ENCODE measurements at regions not wholly inside any gene's neighbourhood (a gene's known extent, or its start where the extent isn't known, plus 50 kb on each side); places are given as distances from the start of the nearest gene placed in this dataset.
"Not testable (repeated sequence)": the region's sequence is repeated elsewhere in the genome, so short reads cannot be mapped to it uniquely, and the experiment has no call there.

DNA sequence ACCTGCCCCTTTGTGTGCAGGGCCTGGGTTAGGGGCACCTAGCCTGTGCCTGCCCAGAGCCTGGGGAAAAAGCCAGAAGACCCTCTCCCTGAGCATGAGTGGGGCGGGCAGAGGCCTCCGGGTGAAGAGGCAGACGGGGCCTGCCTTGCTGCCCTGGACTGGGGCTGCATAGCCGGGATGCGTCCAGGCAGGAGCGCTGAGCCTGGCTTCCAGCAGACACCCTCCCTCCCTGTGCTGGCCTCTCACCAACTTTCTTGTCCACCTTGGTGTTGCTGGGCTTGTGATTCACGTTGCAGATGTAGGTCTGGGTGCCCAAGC lies 216.1 kb downstream of the TMEM121 start:
- H3K4me1 ChIP-seq: no peaks in the 10 kb centered on the region
- no peak for TF ChIP-seq CTCF (IDR thresholded peaks at IDR 0.05)
- no peak for TF ChIP-seq POLR2A (IDR thresholded peaks at IDR 0.05)
- no peak overlapping the region for H3K4me3 ChIP-seq
- ATAC-seq (no peak), DNase-seq (no peak)
- H3K27ac ChIP-seq: no peak overlapping the region
- no peaks in the 10 kb centered on the region for H3K36me3 ChIP-seq
- H3K9me3 ChIP-seq: no peaks in the 10 kb centered on the region
- H3K27me3 ChIP-seq: no peaks in the 10 kb centered on the region
- WGBS, 4 donors: 40 to 82% (median 78%) methylated on average over 1 to 7 of the region's 7 CpGs
- intact Hi-C loops (cut with DNase I): no loop called here

- H3K27me3 ChIP-seq; H3K4me1 ChIP-seq; intact Hi-C loops (cut with DNase I); H3K4me3 ChIP-seq; H3K36me3 ChIP-seq; DNase-seq; H3K9me3 ChIP-seq; H3K27ac ChIP-seq: not testable (repeated sequence)
- 74 to 88% (median 83%) methylated on average over 15 to 24 of the region's 33 CpGs for WGBS, 4 donors
- ATAC-seq: peak in 1 of 4 donors; percentile 49
Measured at GRCh38 chr14:105742904-105743701, 216.7 kb downstream of the TMEM121 start.

DNA sequence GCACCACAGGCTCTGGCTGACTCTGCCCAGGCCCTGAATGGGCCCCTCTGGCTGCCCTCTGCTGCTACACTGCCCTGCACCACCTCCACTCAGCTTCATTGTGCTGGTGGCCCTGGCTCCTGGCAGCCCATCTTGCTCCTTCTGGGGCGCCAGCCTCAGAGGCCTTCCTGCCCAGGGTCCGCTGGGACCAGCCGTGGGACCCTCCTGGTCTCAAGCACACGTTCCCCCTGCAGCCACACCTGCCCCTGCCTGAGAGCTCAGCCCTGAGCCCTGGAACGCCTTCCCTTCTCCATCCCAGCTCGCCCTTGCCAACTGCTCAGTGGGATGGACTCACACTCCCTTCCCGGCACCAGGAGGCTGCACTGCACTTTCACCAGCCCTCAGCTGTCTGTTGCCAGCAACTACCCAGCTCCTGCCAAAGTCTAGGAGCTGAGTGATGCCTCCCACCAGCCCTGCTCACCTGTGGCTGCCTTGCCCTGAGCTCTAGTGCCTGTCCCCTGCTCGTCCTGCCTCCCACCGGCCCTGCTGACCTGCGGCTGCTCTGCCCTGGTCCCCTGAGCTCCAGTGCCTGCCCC lies 217.9 kb downstream of the TMEM121 start:
- intact Hi-C loops (cut with DNase I); H3K36me3 ChIP-seq; H3K27ac ChIP-seq; DNase-seq; H3K4me3 ChIP-seq; H3K27me3 ChIP-seq; H3K9me3 ChIP-seq; H3K4me1 ChIP-seq; ATAC-seq: not testable (repeated sequence)
- WGBS, 4 donors: 24 to 70% (median 53%) methylated on average over 3 to 10 of the region's 10 CpGs

GRCh38 chr14:105745433-105746123 lies 219.2 kb downstream of the TMEM121 start:
- H3K27me3 ChIP-seq: no peaks in the 10 kb centered on the region
- TF ChIP-seq CTCF (IDR thresholded peaks at IDR 0.05) (no peak), POLR2A (IDR thresholded peaks at IDR 0.05) (no peak)
- H3K27ac ChIP-seq: no peak overlapping the region
- WGBS, 4 donors: 56 to 63% (median 60%) methylated on average over 6 of the region's 6 CpGs
- H3K4me3 ChIP-seq: no peak overlapping the region
- no peaks in the 10 kb centered on the region for H3K36me3 ChIP-seq
- no peak for ATAC-seq
- DNase-seq: no peak
- no peaks in the 10 kb centered on the region for H3K9me3 ChIP-seq
- no peaks in the 10 kb centered on the region for H3K4me1 ChIP-seq
- intact Hi-C loops (cut with DNase I): no loop called here

GRCh38 chr14:105746124-105746514 lies 219.7 kb downstream of the TMEM121 start:
- intact Hi-C loops (cut with DNase I): no loop called here
- no peaks in the 10 kb centered on the region for H3K36me3 ChIP-seq
- ATAC-seq (no peak), DNase-seq (no peak)
- WGBS, 4 donors: 73 to 87% (median 86%) methylated on average over 5 of the region's 5 CpGs
- H3K4me3 ChIP-seq: no peak overlapping the region
- no peak for TF ChIP-seq POLR2A (IDR thresholded peaks at IDR 0.05)
- TF ChIP-seq CTCF (IDR thresholded peaks at IDR 0.05): no peak
- H3K4me1 ChIP-seq: no peaks in the 10 kb centered on the region
- no peaks in the 10 kb centered on the region for H3K27me3 ChIP-seq
- H3K27ac ChIP-seq: no peak overlapping the region
- no peaks in the 10 kb centered on the region for H3K9me3 ChIP-seq

DNA sequence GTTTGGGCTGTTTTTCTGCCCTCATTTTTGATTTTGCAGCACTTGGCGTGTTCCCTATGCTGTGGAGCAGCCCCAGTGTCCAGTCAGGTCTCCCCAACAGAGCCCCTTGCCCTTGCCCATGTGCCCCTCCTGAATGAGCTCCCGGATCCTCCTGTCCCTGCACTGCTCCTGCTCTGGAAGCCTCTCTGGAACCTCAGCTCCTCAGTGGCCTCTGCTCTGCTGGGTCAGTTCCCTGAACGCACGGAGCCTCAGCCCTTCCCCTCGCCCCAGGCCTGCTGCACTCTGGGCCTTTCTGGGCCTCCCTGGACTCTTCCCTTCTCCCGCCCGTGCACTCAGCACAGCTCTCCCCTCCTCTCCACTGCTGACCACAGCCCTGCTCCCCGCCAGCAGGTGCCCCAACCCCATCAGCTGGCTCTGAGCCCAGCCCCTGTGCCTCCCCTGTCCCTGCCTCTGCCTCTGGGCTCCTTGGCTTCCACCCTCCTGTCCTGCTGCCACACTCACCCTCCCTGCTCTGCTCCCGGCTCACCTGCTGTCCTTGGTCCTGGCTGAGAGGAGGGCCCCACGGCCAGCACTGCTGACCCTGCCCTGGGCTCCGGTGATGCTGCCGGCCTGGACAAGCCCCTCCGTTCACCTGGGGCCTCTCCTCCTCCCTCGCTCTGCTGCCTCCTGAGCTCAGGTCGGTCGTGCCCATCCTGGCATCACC lies 220.6 kb downstream of the TMEM121 start:
- H3K4me1 ChIP-seq; H3K27ac ChIP-seq; H3K36me3 ChIP-seq; H3K9me3 ChIP-seq; H3K27me3 ChIP-seq; H3K4me3 ChIP-seq; intact Hi-C loops (cut with DNase I): not testable (repeated sequence)
- DNase-seq: peak in 1 of 5 donors; percentile 9
- WGBS, 4 donors: 79 to 84% (median 81%) methylated on average over 9 to 16 of the region's 16 CpGs
- ATAC-seq: peak in 2 of 4 donors; percentile 21 to 28

- H3K9me3 ChIP-seq; intact Hi-C loops (cut with DNase I); H3K36me3 ChIP-seq; H3K4me1 ChIP-seq; H3K4me3 ChIP-seq; H3K27ac ChIP-seq; H3K27me3 ChIP-seq: not testable (repeated sequence)
- DNase-seq: peak in 2 of 5 donors; percentile 10 to 61
- 82 to 92% (median 87%) methylated on average over 13 to 31 of the region's 31 CpGs for WGBS, 4 donors
- peak in 2 of 4 donors; percentile 5 to 19 for ATAC-seq
Measured at GRCh38 chr14:105747503-105748203, 221.3 kb downstream of the TMEM121 start.

Measured in heart left ventricle (tissue), 16 donors.